Neural cell (in vitro differentiated cells): ENCODE measurements at regions not wholly inside any gene's neighbourhood (a gene's known extent, or its start where the extent isn't known, plus 50 kb on each side); places are given as distances from the start of the nearest gene placed in this dataset.

Experiments
- CTCF ChIP-seq: fragments of 450-650 bp; IDR thresholded peaks from 2 replicates; pipeline ENCODE4 v1.5.1; 2014; ENCODE audit warnings: antibody characterized with exemption, mild to moderate bottlenecking, moderate library complexity; ENCODE audit not compliant: poor library complexity, severe bottlenecking
- EZH2 ChIP-seq: fragments of 200-600, 300-800 bp; shearing (Covaris generic), sonication (generic); IDR thresholded peaks from 2 replicates; pipeline ENCODE4 v1.6.1; 2014; ENCODE audit warnings: antibody characterized with exemption, low read length, borderline replicate concordance, mild to moderate bottlenecking; ENCODE audit not compliant: insufficient read depth, poor library complexity, severe bottlenecking

- TF ChIP-seq CTCF (no peak), EZH2 (no peak)
Measured at GRCh38 chr16:6091021-6091420, 993.4 kb upstream of the EEF2KMT start.
